Fibroblast of pulmonary artery (primary cell): ENCODE measurements at regions not wholly inside any gene's neighbourhood (a gene's known extent, or its start where the extent isn't known, plus 50 kb on each side); places are given as distances from the start of the nearest gene placed in this dataset.
"Not testable (repeated sequence)": the region's sequence is repeated elsewhere in the genome, so short reads cannot be mapped to it uniquely, and the experiment has no call there.

Source experiments
- DNase-seq: peaks from one replicate; pipeline ENCODE4 v3.0.0-alpha.2; 2010; ENCODE audit warnings: low read depth
- H3K4me3 ChIP-seq: replicated peaks from 2 replicates; pipeline ENCODE4 v1.5.1; 2011; ENCODE audit warnings: low read depth, mild to moderate bottlenecking, control low read depth, low read length, moderate library complexity
- CTCF ChIP-seq: IDR thresholded peaks from 2 replicates; pipeline ENCODE4 v1.5.1; 2011; ENCODE audit warnings: mild to moderate bottlenecking, control low read depth, low read length, inconsistent platforms; ENCODE audit errors: missing control alignments

- DNase-seq = no peak
- no peak for TF ChIP-seq CTCF
- no peak overlapping the region for H3K4me3 ChIP-seq
Measured at GRCh38 chr22:22178355-22178965, 66.1 kb upstream of the VPREB1 start.

DNA sequence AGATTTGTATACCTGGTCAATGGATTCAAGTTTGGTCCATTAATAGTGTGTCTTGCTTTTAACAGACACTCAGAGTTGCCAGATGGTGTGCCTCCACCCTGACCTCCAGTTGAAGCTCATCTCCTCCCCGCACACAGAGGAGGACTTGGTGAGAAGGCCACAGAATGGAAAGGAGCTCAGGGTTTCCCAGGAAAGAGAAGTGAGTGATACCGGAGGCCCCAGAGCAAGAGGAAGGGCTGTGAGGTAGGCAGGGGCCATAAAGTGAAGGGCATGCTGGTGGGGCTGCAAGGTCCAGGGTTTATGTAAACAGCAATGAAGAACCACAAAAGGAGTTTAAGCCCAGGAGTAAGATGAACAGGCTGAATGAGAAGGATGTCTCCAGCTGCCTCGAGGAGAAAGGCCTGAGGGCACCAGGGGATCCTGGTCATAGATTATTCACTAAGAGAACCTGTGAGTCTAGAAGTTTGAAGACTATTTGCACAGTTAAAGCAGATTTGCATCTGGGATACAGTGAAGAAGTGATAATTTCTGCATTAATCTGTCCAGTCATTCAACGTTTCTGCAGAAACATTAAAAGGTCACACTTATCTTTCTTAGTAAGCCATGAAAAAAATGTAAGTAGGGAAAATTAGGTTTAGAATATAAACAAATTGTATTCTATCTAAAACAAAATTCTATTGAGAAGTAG, 67.5 kb upstream of the VPREB1 start:
- no peak overlapping the region for H3K4me3 ChIP-seq
- DNase-seq = no peak
- no peak for TF ChIP-seq CTCF

DNA sequence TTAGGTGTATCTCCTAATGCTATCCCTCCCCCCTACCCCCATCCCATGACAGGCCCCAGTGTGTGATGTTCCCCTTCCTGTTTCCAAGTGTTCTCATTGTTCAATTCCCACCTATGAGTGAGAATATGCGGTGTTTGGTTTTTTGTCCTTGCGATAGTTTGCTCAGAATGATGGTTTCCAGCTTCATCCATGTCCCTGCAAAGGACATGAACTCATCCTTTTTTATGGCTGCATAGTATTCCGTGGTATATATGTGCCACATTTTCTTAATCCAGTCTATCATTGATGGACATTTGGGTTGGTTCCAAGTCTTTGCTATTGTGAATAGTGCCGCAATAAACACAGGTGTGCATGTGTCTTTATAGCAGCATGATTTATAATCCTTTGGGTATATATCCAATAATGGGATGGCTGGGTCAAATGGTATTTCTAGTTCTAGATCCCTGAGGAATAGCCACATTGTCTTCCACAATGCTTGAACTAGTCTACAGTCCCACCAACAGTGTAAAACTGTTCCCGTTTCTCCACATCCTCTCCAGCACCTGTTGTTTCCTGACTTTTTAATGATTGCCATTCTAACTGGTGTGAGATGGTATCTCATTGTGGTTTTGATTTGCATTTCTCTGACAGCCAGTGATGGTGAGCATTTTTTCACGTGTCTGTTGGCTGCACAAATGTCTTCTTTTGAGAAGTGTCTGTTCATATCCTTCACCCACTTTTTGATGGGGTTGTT, 71.5 kb upstream of the VPREB1 start:
- not testable (repeated sequence) for DNase-seq

DNA sequence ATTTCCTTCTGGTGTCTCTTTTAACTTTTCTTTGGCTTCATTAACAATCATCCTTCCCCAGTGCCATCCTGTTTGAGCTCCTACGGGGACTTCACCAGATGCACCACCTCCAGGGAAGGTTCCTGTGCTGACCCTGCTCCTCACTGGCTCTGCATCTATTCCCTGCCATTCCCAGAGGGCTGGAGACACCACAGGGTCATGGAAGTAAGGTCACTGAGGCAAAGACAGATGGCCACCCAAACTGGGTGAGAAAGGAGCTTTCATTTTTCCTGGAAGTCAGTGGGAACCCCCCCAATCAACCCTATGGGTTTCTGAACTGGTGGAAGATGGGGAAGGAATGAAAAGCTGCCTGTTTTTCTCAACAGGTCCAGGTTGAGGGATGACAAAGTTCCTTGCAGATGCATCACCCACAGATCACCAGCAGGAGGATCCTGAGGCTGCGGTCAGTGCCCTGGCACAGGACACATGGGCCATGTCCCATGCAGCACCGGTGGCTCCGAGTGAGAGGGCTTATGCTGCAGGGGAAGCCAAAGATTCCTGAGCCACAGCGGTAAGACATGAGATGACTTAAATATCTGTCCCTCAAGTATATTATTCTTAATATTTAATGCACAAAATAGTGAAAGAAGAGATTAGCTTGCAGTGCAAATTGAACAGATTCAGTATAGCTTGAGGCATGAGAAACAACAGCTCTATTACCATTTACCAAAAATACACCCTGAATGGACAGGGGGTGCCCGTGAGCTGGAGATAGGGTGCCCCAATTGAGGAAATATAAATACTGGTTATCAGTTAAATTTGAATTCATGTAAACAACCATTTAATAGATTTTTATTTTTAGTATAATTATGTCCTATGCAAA, 73.0 kb upstream of the VPREB1 start:
- TF ChIP-seq CTCF = peak; percentile 38
- peak; percentile 6 for DNase-seq
- no peak overlapping the region for H3K4me3 ChIP-seq

More for the DNA sequence above, 71.5 kb upstream of the VPREB1 start:
- H3K4me3 ChIP-seq = not testable (repeated sequence)

DNA sequence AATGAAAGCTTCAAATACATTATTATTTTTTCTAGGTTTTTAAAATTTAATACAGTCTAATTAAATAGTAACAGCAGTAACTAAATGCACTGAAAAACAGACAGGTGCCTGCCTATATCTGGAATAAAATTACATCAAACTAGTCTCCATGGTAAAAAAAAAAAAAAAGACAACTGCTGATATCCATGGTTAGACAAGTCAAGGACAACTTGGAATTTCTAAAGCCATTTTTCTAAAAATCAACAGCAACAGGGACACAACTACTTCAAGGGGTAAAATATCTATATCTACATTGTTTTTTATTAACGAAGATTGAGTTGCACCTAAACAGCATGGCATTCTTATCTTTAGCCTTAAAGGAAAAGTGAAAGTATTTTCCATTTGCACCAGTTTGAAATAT, 74.7 kb upstream of the VPREB1 start:
- H3K4me3 ChIP-seq = no peak overlapping the region
- no peak for DNase-seq
- TF ChIP-seq CTCF = no peak

DNA sequence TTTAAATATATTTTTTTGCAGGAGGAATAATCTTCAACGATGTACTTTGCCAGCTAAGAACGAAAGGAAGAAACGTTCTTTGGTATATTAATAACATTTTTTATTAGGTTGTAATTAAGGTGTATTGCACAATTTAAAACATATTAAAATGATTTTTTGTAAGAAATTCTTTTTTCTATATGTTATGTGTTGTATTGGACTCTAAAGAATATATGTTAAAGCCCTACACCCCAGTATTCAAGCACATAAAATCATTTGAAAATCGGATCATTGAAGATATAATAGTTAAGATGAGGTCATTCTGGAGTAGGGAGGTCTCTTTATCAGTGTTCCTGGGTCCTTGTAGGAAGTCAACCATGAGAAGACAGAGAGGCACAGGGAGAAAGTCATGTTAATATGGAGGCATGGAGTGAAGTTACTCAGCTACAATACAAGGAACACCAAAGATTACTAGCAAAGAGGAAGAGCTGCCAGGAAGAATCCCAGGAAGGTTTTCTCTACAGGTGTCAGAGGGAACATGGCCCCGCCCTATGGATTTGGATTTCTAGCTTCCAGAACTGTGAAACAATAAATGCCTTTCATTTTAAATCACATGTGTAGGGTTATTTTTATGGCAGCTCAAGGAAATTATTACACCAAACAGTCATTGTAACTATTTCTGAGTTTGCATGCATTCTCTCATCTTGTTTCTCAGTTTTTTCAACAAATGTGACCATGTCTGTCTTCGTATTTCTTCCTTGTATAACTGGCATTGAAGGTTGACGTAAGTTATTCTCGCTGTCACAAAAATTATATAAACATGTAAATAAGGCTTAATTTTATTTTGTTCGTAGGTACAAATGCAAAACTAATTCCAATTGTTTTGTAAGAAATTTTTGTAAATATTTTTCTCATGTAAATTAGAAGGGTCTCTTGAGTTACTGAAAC, 75.4 kb upstream of the VPREB1 start:
- no peak for DNase-seq
- no peak for TF ChIP-seq CTCF
- no peak overlapping the region for H3K4me3 ChIP-seq
